ENCODE measurements at regions not wholly inside any gene's neighbourhood (a gene's known extent, or its start where the extent isn't known, plus 50 kb on each side); places are given as distances from the start of the nearest gene placed in this dataset.

- no peak overlapping the region for H3K4me3 ChIP-seq (ENCODE audit: control insufficient read depth, low read depth, low read length)
- DNase-seq (ENCODE audit: low read depth): no peak
- no peak for TF ChIP-seq CTCF (conservative IDR thresholded peaks at IDR 0.05; ENCODE audit: control insufficient read depth, insufficient read depth, low read depth, low read length)
Measured at GRCh38 chr7:41842956-41843355, 140.1 kb upstream of the INHBA start.

DNA sequence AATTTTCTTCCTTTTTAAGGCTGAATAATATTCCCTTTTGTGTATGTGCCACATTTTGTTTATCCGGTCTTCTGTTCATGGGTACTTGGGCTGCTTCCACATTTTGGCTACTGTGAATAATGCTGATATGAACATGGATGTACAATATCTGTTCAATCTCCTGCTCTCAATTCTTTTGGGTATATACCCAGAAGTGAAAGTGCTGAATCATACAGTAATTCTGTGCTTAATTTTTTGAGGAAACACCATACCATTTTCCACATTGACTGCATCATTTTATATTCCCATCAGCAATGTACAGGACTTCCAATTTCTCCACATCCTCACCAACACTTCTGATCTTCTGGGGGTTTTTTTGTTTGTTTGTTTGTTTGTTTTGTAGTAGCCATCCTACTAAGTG is 135.0 kb upstream of the INHBA start:
- DNase-seq (ENCODE audit: low read depth): no peak
- H3K4me3 ChIP-seq (ENCODE audit: control insufficient read depth, low read depth, low read length): no peak overlapping the region
- TF ChIP-seq CTCF (conservative IDR thresholded peaks at IDR 0.05; ENCODE audit: control insufficient read depth, insufficient read depth, low read depth, low read length): no peak

- no peak overlapping the region for H3K4me3 ChIP-seq (ENCODE audit: control insufficient read depth, low read depth, low read length)
- no peak for DNase-seq (ENCODE audit: low read depth)
- no peak for TF ChIP-seq CTCF (conservative IDR thresholded peaks at IDR 0.05; ENCODE audit: control insufficient read depth, insufficient read depth, low read depth, low read length)
Measured at GRCh38 chr7:41835976-41836530, 133.2 kb upstream of the INHBA start.

- DNase-seq (ENCODE audit: low read depth): peak; percentile 57
- TF ChIP-seq CTCF (conservative IDR thresholded peaks at IDR 0.05; ENCODE audit: control insufficient read depth, insufficient read depth, low read depth, low read length): no peak
- no peak overlapping the region for H3K4me3 ChIP-seq (ENCODE audit: control insufficient read depth, low read depth, low read length)
Measured at GRCh38 chr7:41834805-41835694, 132.2 kb upstream of the INHBA start.

DNA sequence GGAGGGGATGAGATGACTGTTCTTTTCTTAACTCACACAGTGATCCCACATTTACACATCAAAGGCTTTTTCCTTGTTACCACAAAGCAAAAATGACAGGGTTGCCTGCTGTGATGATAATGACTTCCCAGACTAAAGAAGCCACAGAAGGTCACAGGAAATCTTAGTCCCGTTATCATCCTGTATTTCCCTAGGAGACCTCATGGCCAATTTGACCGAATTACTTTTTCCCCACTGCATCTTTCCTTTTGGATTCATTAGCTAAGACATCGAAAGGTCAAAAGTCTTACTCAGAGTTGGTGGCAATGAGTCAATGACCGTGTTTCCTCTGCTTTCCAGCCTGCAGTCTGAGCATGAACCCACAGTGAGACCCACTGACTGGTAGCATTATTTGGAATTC is 130.1 kb upstream of the INHBA start:
- TF ChIP-seq CTCF (conservative IDR thresholded peaks at IDR 0.05; ENCODE audit: control insufficient read depth, insufficient read depth, low read depth, low read length): no peak
- no peak overlapping the region for H3K4me3 ChIP-seq (ENCODE audit: control insufficient read depth, low read depth, low read length)
- DNase-seq (ENCODE audit: low read depth): peak; percentile 44

DNA sequence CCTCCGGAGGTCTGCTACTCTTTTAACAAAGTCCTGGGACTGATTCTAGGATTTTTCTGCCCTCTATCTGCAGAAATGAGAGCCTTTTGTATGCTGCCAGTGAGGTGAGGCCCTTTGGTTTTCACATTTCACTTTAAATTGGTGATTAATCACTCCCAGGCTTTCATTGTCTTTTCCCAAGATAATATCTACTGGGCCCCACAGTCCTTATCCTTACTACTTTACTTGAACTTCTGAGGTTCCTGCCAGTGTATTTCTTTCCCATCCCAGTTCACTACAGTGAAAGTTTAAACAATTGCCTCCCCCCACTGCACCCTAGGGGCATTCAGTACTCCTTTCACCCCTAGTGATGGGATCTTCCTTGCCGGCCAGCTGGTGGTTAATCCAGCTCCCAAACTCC is 127.4 kb upstream of the INHBA start:
- TF ChIP-seq CTCF (conservative IDR thresholded peaks at IDR 0.05; ENCODE audit: control insufficient read depth, insufficient read depth, low read depth, low read length): no peak
- H3K4me3 ChIP-seq (ENCODE audit: control insufficient read depth, low read depth, low read length): no peak overlapping the region
- DNase-seq (ENCODE audit: low read depth): no peak

Data from fibroblast of mammary gland (primary cell).